ENCODE measurements at regions not wholly inside any gene's neighbourhood (a gene's known extent, or its start where the extent isn't known, plus 50 kb on each side); places are given as distances from the start of the nearest gene placed in this dataset.

DNA sequence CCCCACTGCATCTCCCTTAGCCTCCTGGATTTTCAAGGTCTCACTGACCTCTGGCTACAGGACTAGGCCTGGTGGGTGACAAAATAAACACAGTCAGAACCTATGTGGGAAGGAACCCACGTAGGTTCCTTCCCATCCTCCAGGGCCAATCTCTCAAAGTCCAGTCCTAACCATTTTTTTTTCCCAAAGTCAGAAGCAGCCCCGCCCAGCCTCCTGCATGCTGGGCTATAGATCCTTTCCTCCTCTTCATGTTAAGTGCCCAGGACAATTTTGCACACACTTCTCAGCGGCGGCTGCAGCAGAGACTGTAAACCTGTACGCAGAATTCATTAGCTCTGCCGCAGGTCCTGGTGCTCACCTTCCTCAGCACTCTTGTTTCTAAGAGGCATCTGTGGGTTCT lies 285.8 kb downstream of the NPIPA8 start:
- no peak for DNase-seq

DNA sequence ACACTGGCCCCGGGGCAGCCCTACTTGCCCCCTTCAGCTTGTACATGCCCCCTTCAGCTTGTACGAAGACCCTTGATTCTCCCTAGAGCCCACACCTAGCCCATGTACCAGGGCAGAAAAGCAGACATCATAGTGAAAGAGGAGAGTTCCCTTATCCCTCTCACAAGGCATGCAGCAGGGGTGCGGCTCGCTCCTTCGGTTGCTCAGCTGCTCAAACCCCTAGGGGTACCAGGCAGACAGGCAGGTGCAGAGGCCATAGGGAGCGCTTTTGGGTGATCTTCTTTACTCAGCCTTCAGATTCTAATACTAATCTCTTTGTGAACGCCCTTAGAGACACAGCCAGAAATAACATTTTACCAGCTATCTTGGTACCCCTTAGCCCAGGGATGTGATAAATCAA lies 286.3 kb downstream of the NPIPA8 start:
- DNase-seq: no peak

DNA sequence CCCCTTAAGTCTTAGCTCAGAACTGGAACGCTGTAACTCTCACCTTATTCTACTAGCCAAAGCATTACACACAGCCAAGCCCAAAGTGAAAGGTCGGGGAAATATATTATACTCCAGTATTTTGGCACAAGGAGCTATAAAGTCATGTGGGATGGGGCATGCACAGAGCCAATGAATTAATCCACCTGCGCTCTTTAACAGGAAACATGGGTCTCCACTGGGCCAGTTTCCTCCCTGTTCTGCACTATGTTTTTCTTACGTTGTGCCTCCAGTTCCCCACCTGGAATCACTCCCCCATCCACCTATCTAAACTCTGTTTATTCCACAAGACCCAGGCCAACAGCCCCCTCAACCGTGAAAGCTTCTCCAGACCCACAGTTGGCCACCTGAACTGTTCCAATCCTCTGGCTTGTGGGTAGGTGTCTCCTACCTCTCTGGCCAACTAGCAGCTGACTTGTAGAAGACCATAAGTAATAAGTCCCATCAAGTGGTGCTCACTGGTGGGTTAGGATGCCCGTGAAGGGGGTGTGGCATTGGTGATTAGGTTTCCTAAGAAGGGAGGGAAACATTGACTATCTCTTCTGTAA lies 286.9 kb downstream of the NPIPA8 start:
- no peak for DNase-seq

DNA sequence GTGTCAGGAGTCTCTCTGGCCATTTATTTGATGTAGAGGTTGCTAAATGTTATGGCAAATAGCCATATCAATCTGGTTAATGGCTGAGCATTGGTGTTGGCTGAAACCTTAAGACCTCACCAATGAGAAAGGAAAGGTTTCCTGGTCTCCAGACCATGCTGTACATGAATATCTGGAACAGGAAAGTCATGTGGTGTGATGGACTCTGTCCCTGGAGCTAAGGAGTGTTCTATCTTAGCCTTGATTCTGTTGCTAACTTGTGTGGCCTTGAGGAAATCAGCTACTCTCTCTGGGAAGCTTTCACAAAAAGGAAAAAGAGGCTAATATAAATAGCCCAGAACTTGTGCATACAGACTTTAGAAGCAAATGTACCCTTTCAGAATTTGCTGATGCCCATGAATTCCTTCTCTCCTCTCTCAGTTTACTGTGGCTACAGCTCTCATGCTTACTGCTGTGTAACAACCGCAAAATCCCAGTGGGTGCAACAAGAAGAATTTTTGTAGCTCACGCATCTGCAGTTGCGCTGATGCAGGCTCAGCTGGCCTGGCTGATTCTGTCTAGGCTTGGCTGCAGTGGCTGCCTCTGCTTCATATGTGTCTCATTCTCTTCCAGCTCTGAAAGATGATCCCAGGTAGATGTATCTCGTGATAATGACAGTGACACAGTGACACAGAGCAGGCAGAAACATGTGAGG lies 287.5 kb downstream of the NPIPA8 start:
- no peak for DNase-seq

DNA sequence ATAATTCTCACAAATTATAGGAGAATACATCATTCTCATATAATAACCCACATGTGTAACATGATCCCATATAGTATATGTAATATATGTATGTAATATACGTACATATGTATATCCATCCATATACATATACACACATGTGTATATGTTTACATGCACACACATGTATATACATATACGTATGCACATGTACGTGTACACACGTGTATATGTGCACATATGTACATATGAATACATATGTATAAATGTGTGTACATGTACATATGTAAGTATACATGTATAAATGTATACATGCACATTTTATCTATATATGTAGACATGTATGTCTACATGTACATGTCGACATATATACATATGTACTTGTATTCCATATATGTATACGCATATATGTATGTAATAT lies 288.8 kb downstream of the NPIPA8 start:
- no peak for DNase-seq

DNA sequence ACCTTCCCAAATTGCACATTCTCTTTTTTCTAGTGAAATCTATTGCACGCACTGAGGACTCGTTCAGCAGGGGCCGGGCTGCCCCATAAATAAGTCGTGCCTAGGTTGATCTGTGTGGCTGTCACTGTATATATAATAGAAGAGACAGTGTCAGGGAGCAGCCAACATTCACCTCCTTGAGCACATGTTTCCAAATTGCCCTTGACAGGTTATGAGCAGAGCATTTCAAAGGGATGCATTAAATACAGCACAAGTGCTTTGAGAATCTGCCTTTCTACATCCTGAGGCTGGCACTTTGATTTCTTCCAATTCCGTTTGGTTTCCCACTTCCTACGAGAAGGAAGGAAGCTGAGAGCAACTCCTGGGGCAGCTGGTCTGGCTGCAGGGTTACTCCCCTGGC lies 291.2 kb downstream of the NPIPA8 start:
- DNase-seq: no peak

DNA sequence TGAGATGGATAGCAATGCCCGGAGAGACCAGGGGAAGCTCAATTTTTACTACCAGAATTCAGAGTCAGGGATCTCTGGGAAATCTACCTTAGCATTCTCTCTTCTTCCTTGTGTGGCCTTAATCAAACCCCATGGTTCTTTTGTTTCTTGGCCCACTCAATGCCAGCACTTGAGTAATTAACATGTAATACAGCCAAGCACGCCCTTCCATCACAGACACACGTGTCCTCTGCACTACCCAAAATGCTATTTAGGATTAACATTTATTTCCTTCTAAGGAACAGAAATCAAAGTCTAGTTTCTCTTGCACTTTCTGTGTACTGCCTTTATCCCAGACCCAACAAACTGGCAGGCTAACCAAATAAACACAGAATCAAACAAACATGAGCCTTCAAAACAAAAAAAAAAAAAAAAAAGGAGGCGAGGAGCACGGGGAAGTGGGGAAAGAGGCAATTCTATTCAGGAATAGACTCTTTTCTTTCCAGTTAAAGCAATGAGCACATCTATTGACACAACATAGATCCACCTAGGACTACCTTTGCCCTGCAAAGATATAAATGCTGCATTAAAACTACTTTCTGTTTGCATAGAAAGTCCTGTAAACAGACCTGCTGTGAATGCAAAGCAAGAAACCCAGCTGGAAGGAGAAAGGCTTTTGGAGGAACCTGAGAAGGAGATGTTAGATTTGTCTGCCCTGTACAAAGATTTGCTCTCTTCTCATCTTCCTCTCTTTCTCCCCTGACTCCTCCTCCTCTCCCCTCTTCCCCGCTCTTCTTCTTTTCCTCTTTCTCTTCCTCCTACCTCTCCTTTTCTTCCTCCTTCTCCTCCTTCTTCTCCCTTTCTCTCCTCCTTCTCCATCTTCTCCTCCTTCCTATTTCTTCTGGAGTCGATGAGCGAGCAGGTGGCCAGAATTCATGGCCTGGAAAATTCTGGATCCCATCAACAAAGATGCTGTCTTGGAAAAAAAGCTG lies 294.4 kb downstream of the NPIPA8 start:
- DNase-seq: no peak

DNA sequence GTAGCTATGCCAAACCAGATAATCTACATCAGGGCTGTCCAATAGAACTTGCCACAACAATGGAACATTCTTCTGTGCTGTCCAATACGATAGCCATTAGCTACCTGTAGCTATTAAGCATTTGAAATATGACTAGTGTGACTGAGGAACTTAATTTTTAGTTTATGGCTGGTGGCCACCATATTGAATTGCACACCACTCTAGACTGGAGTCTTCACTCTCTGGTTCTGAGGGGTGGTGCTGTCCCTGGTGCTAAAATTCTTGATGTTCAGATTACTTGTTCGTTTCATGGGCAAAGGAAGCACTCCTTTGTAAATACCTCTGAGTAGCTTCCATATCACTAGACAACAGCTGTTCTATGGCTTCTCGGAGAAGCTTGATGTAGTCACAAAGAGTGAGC lies 296.6 kb downstream of the NPIPA8 start:
- no peak for DNase-seq

DNA sequence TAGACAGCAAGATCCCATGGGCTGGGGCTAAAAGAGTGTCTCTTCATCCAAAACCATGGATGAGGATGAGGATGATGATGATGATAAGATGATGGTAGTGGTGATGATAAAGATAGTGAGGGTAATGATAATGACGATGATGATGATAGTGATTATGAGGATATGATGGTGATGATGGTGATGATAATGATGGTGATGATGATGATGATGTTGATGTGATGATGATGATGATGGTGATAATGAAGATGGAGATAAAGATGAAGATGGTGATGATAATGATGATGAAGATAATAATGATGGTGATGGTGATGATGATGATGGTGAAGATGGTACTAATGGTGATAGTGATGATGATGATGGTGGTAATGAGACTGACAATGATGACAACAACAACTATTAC lies 299.5 kb downstream of the NPIPA8 start:
- no peak for DNase-seq

DNA sequence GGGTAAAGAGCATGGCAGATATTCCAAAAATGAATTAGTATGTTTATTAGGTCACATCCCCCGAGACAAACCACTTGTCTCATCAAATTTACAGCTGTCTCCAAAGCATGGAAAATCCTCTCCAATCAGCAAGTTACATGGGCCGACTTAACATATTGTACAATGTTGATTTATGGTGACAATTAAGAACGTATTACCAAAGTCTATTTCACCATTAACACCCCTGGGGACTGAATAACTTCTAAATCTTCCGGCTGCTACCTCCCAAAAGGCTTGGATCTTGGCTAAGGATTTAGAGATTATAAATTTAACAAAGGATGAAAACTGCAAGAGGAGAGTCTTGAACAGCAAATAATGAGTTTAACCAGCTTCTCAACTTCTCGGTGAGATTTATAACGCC lies 311.9 kb downstream of the NPIPA8 start:
- no peak for DNase-seq

DNA sequence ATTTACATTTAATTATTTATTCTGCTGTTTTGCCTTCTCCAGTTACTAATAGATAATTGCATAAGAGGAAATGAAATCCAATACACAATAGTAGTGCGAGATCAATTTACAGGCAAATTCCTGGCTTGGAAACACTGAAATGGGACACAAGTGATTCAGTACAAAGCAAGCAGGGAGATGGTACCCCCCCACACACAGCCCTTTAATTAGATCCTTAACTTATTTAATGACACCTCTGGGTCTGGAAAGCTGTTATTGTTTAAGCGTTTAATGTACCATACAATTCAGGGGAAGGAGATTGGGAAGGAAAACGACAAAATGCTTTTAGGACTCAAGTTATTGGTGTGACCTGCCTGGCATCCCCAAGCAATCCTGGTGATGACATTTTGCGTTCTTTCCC lies 318.2 kb downstream of the NPIPA8 start:
- no peak for DNase-seq

DNA sequence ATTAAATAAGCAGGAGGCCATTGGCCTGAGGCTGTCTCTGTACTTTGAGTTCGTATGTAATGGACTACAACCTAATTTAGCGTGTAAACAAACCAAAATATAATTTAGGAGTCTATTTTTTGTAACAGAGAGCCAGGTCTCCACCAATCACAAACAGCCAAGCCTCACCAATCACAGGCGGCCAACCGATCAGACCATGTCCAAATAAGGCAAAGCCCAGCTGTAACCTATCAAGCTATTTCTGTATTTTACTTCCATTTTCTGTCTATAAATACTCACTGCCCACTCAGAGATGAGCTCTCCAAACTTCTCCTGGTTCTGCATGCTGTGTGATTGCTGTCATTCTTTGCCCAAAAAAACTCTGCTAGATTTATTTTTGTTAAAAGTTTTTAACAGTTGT lies 322.7 kb downstream of the NPIPA8 start:
- DNase-seq: no peak

DNA sequence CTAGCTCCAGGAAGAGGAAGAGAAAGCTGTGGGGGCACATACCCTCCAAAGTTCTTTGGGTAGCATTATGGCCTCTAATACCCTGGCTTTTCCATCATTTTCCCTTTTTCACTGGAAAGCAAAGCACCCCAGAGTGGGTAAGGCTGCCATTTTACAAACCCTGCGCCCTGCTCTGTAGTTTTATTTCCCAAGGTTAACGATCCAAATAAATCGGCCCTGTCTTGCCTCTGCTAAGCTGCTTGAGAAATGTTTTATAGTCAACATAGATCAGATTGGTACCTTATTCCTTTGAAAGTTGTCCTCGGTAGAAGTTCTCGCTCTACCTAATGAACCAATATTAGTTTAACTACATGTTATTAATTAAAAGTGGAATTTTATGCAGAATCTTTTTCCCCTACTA lies 328.2 kb downstream of the NPIPA8 start:
- DNase-seq: no peak

DNA sequence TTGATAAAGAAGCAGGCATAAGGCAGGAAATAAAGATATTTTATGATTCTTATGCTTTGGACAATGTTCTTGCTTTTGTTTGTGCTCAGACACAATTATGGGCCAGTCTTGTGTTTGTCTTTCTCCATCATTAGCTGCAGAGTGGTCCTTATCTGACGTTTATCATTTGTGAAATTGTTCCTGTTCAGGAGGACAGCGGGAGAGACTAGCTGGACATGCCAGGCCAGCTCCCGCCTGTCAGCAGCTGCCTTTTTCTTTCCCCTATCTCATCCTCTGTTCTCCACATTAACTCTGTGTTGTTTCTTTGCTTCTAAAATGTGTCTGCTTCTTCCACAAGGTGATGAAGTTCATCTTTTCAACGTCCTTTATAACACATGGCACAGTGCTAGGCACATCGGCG lies 333.5 kb downstream of the NPIPA8 start:
- DNase-seq: no peak

DNA sequence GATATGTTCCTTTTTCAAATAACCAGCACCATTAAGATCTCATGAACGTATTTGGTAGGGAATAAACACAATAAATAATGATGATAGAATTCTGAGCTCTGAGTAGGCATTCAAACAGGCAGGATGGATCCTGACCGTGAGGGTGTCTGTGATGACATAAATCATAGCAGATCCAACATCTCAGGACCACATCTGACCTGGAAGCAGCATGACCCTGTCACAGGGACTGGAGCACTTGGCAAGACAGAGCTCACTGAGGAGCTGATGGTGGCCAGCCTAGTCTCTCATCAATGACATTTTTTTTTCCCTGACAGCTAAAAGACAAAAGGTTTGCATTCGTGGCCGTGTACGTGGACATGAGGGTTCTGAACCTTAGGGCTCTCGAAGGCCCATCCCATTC lies 337.5 kb downstream of the NPIPA8 start:
- DNase-seq: no peak

DNA sequence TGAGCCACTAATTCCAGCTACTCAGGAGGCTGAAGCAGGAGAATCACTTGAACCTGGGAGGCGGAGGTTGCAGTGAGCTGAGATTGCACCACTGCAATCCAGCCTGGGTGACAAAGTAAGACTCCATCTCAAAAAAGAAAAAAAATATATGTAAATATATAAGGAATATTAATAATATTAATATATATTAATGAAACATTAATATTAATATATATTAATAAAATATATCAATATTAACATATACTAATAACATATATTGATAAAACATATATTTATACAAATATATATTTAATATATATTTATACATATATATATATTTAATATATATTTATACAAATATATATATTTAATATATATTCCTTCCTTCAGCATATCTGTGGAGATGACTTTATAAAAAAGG lies 338.0 kb downstream of the NPIPA8 start:
- no peak for DNase-seq

DNA sequence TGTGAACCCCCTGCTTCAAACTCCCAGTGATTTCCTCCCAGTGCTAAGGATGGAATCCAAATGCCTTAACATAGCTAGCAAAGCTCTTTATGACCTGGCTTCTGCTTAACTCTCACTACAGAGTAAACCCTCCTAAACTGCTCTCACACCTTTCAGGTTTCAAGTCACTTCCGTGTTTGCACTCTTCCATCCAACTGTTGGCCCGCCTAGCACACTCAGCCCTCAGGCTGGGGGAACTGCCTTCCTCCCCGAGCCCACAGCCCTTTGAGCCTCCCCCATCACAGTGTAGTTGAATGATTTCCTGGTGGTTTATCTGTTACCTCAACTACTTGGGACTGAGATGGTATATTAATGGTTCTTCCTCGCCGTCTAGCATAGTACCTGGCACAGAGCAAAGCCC lies 342.5 kb downstream of the NPIPA8 start:
- no peak for DNase-seq

DNA sequence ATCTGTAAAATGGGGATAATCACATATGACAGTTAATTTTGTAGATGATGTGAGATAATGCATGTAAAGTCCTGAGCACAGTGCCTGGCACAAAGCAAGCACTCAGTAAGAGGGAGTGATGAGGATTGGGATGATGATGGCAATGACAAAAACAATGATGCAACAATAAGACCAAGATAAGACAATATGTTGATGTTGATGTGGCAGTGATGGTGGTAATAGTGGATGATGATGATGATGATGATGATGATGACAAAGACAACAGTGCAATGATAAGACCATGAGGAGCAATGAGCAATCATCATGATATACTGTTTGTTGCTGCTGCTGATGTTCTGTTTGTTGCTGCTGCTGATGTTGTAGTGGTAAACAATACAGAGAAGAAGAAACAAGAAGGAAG lies 344.1 kb downstream of the NPIPA8 start:
- no peak for DNase-seq

DNA sequence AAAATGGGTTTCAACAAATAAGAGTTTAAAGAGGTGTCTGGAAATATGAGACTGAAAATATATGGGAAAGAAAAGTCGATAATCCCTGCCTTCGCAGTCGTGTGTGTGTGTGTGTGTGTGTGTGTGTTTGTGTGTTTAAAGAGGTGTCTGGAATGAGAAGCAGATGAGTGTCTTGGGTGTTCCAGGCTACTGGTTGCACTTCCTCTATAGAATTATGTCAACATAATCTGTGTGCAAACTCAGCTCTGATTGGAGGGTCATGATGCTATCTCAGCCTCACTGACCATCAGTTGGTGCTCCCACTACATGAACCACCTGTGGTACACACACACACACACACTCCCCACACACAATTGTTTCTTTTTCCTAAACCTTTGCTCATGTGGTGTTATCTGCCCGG lies 347.3 kb downstream of the NPIPA8 start:
- no peak for DNase-seq

DNA sequence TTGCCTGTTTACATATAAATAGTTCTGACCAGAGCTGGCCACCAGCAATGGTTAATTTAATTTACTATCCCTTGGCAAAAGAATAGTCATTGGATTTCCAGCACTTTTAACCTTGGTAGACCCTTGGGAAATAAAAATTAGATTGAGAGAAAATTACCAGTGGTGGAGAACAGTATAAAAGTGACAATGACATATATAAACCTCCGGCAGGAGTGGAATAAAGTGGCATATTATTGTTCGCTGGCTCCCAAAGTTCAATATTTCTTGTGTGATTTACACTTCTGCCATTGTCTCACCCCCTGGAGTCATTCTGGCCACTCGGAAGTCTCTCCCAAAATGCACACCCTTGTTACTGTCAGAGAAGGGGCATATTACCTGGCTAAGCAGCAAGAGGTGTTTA lies 347.7 kb downstream of the NPIPA8 start:
- no peak for DNase-seq

DNA sequence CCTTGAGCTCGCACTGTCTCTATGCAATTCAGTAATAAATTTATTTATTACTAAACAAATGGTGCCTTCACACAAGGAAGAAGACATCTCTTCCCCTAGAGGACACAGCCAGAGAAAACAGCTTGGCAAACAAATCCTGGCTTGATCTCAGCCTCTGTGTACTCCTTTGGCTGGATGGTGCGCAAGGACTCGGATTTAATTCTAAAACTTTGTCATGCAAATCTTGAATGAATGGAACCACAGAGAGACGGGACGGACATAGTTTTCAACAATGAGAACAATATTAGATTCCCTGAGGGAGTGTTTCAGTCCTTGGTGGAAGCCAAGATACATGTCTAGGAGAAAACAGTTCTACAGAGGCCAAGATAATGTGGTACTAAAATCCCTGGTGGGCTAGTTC lies 349.5 kb downstream of the NPIPA8 start:
- DNase-seq: no peak

DNA sequence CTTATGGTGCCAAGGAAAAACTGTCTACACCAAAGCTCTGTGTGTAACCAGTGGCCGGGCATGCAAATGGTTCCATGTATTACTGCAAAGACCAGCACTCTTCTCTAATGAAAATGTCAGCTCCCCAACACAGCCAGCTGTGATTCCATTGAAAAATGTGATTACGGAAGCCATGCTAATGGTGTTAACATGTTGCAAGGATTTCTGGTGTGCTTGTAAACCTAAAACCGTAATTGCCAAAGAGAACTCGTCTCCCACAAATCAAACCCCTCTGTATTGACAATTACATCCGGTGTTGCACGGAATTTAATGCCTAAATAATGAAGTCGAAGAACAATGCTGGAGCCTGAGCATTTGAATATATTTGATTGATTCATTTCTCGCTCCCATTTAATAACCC lies 351.7 kb downstream of the NPIPA8 start:
- no peak for DNase-seq

DNA sequence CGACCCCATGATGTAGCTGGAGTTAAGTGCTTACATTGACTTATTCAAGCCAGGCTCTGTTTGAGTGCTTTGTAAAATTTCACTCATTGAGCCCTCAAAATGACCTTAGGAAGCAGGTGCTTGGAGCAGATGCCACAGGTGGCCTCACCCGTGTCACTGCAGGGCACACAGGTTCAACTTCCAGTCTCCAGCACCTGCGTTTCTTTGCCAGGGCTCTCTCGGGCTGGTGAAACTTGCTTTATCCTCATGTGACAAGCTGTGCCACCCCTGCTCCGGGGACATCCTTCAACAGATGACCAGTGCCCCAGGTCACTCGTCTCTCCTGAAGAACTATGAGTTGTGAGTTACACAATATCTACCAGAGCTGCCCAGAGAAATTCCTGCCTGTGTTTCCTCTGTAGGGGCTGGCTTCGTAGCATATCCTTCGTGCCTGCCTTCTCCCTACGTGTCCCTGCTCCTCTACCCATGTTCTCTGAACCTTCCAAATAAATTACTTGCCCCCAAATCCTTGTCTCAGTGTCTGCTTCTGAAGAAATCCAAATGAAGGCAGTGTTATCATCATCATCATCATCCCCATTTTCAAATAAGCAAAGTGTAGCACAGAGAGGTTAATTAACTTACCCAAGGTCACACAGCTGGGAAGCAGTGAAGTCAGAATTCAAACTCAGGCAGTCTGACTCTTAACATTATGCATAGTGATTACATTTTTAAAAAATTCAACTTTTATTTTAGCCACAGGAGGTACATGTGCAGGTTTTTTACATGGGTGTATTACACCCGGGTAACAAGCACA lies 352.5 kb downstream of the NPIPA8 start:
- DNase-seq: no peak

Data from right forelimb (tissue), 1 donor.